Liver (tissue), 8 donors: ENCODE measurements at regions not wholly inside any gene's neighbourhood (a gene's known extent, or its start where the extent isn't known, plus 50 kb on each side); places are given as distances from the start of the nearest gene placed in this dataset.

Experiments used
- DNase-seq: peaks from one replicate; pipeline ENCODE4 v3.0.0-alpha.2; 2017; ENCODE audit warnings: low spot score
- H3K27ac ChIP-seq, 2 donors: one replicate each; pipeline ENCODE4 v1.7.0; 2013; ENCODE audit warnings: inconsistent platforms in 2 of 2, low read length in 2 of 2, control low read depth in 1 of 2, low read depth in 1 of 2, mild to moderate bottlenecking in 1 of 2
- H3K27me3 ChIP-seq, 4 donors: one replicate each; pipeline versions ENCODE4 v1.6.1 to v1.7.0; 2013; ENCODE audit warnings: low read length in 3 of 4, inconsistent platforms in 1 of 4, mild to moderate bottlenecking in 1 of 4, moderate library complexity in 1 of 4; ENCODE audit not compliant: control insufficient read depth in 4 of 4, insufficient read depth in 4 of 4
- H3K36me3 ChIP-seq, 4 donors: one replicate each; pipeline versions ENCODE4 v1.6.1 to v1.7.0; 2013; ENCODE audit warnings: low read length in 3 of 4, mild to moderate bottlenecking in 3 of 4, low read depth in 1 of 4, moderate library complexity in 1 of 4; ENCODE audit not compliant: control insufficient read depth in 4 of 4, insufficient read depth in 3 of 4
- H3K4me1 ChIP-seq, 4 donors: one replicate each; pipeline versions ENCODE4 v1.6.1 to v1.7.0; 2013; ENCODE audit warnings: low read length in 3 of 4, mild to moderate bottlenecking in 3 of 4, moderate library complexity in 1 of 4; ENCODE audit not compliant: control insufficient read depth in 4 of 4, insufficient read depth in 4 of 4
- H3K4me3 ChIP-seq, 3 donors: one replicate each; pipeline versions ENCODE4 v1.6.1 to v1.7.0; 2013; ENCODE audit warnings: low read length in 3 of 3, control low read depth in 1 of 3, low read depth in 1 of 3, mild to moderate bottlenecking in 1 of 3
- H3K9ac ChIP-seq, 2 donors: one replicate each; pipeline ENCODE4 v1.7.0; 2013; ENCODE audit warnings: low read length in 2 of 2, mild to moderate bottlenecking in 2 of 2, moderate library complexity in 2 of 2, control low read depth in 1 of 2, low read depth in 1 of 2
- H3K9me3 ChIP-seq, 4 donors: one replicate each; pipeline versions ENCODE4 v1.6.1 to v1.7.0; 2013; ENCODE audit warnings: low read length in 3 of 4; ENCODE audit not compliant: control insufficient read depth in 4 of 4
- ATF3 ChIP-seq: IDR thresholded peaks from 2 replicates; pipeline ENCODE4 v1.6.1; 2016; ENCODE audit warnings: antibody characterized with exemption
- CTCF ChIP-seq: fragments of 150-350 bp; IDR thresholded peaks from 2 replicates; pipeline ENCODE4 v1.5.1; 2017; ENCODE audit warnings: improper control_type of control experiment, low read depth, low read length; ENCODE audit not compliant: missing input control
- EGR1 ChIP-seq, 2 donors: IDR thresholded peaks; 2 replicates each; pipeline ENCODE4 v1.6.1; 2016 to 2018; ENCODE audit warnings: antibody characterized with exemption in 2 of 2, low read depth in 2 of 2
- FOXA1 ChIP-seq: IDR thresholded peaks from 2 replicates; pipeline ENCODE4 v1.6.1; 2016; ENCODE audit warnings: antibody characterized with exemption
- FOXA2 ChIP-seq: IDR thresholded peaks from 2 replicates; pipeline ENCODE4 v1.6.1; 2016; ENCODE audit warnings: antibody characterized with exemption
- GABPA ChIP-seq, 2 donors: IDR thresholded peaks in 1 of 2; conservative IDR thresholded peaks in 1 of 2; 2 replicates each; pipeline ENCODE4 v1.6.1; 2016; ENCODE audit warnings: antibody characterized with exemption in 2 of 2, mild to moderate bottlenecking in 1 of 2, moderate library complexity in 1 of 2
- HNF4A ChIP-seq, 2 donors: conservative IDR thresholded peaks; 2 replicates each; pipeline ENCODE4 v1.6.1; 2016; ENCODE audit warnings: antibody characterized with exemption in 2 of 2, mild to moderate bottlenecking in 2 of 2
- HNF4G ChIP-seq: IDR thresholded peaks from 2 replicates; pipeline ENCODE4 v1.6.1; 2016; ENCODE audit warnings: antibody characterized with exemption
- JUND ChIP-seq, 2 donors: IDR thresholded peaks; 2 replicates each; pipeline ENCODE4 v1.6.1; 2016; ENCODE audit warnings: antibody characterized with exemption in 2 of 2
- MAX ChIP-seq: IDR thresholded peaks from 2 replicates; pipeline ENCODE4 v1.6.1; 2016; ENCODE audit warnings: antibody characterized with exemption
- NR2F2 ChIP-seq: IDR thresholded peaks from 2 replicates; pipeline ENCODE4 v1.6.1; 2016; ENCODE audit warnings: antibody characterized with exemption
- RAD21 ChIP-seq, 2 donors: IDR thresholded peaks; 2 replicates each; pipeline ENCODE4 v1.6.1; 2016; ENCODE audit warnings: antibody characterized with exemption in 2 of 2, mild to moderate bottlenecking in 2 of 2
- REST ChIP-seq: IDR thresholded peaks from 2 replicates; pipeline ENCODE4 v1.6.1; 2016; ENCODE audit warnings: antibody characterized with exemption, mild to moderate bottlenecking
- RXRA ChIP-seq, 2 donors: IDR thresholded peaks; 2 replicates each; pipeline ENCODE4 v1.6.1; 2017 to 2018; ENCODE audit warnings: antibody characterized with exemption in 2 of 2, mild to moderate bottlenecking in 1 of 2
- SP1 ChIP-seq: IDR thresholded peaks from 2 replicates; pipeline ENCODE4 v1.6.1; 2018; ENCODE audit warnings: antibody characterized with exemption, mild to moderate bottlenecking
- TAF1 ChIP-seq: conservative IDR thresholded peaks from 2 replicates; pipeline ENCODE4 v1.6.1; 2016; ENCODE audit warnings: antibody characterized with exemption, mild to moderate bottlenecking
- YY1 ChIP-seq: IDR thresholded peaks from 2 replicates; pipeline ENCODE4 v1.6.1; 2016; ENCODE audit warnings: antibody characterized with exemption, mild to moderate bottlenecking
- ZBTB33 ChIP-seq: IDR thresholded peaks from 2 replicates; pipeline ENCODE4 v1.6.1; 2016; ENCODE audit warnings: antibody characterized with exemption
- WGBS: extraction: QIAGEN DNeasy Blood & Tissue Kit; methylation state at CpG from one replicate; pipeline ENCODE4 v1.1.7; 2013; 5-methylcytosine and 5-hydroxymethylcytosine counted together
- donor health status: healthy.
- donor health status: healthy.
- donor health status: healthy.
- donor health status: healthy.
- donor health status: healthy.

GRCh38 chr5:15132816-15133405 lies 261.3 kb upstream of the ANKH start:
- H3K9ac ChIP-seq = no peak overlapping the region
- no peak overlapping the region for H3K27ac ChIP-seq
- H3K27me3 ChIP-seq = no peaks in the 10 kb centered on the region
- WGBS = 77% methylated on average over 5 of the region's 5 CpGs
- peaks cover 0 to 2% (median 0%) of the 10 kb centered on the region in 4 donors for H3K4me1 ChIP-seq
- H3K36me3 ChIP-seq = no peaks in the 10 kb centered on the region
- DNase-seq = no peak
- no peaks in the 10 kb centered on the region for H3K9me3 ChIP-seq
- TF ChIP-seq FOXA1 (no peak), EGR1 (IDR thresholded peaks at IDR 0.05; ENCODE audit: low read depth in 2 of 2) (no peak), YY1 (no peak), MAX (no peak), TAF1 (no peak), RAD21 (IDR thresholded peaks at IDR 0.05) (no peak), CTCF (no peak), GABPA (IDR thresholded peaks at IDR 0.05 in 1 of 2, conservative IDR thresholded peaks at IDR 0.05 in 1 of 2) (no peak), RXRA (IDR thresholded peaks at IDR 0.05) (no peak), HNF4G (no peak), NR2F2 (no peak), ZBTB33 (no peak), REST (no peak), FOXA2 (no peak), JUND (IDR thresholded peaks at IDR 0.05) (no peak), ATF3 (no peak), HNF4A (conservative IDR thresholded peaks at IDR 0.05) (no peak), SP1 (no peak)
- no peak overlapping the region for H3K4me3 ChIP-seq
